Panc1 (cell line): ENCODE measurements at regions not wholly inside any gene's neighbourhood (a gene's known extent, or its start where the extent isn't known, plus 50 kb on each side); places are given as distances from the start of the nearest gene placed in this dataset.

Experiments
- ATAC-seq: fragments of 200-7000 bp; cut with Tn5 transposase; 2 replicates; pipeline ENCODE4 v1.9.1; 2020; ENCODE audit warnings: mild to moderate bottlenecking, moderate library complexity
- BruUV-seq: library from RNA; stranded (reverse); fragments of 400-500 nt; replicated peaks from 2 replicates; lab custom pipeline; 2021; lab: Mats Ljungman, UMichigan
- CTCF ChIA-PET: fragments of 300-600 bp; sonication (Branson Sonifier 250); formaldehyde crosslinking; loops from one replicate; lab custom pipeline; 2022; ENCODE audit warnings: antibody characterized with exemption; lab: Charles Lee
- POLR2A ChIA-PET: fragments of 300-600 bp; sonication (Branson Sonifier 250); formaldehyde crosslinking; loops from one replicate; lab custom pipeline; 2022; ENCODE audit warnings: antibody characterized with exemption; lab: Charles Lee
- DNase-seq: peaks from one replicate; pipeline ENCODE4 v3.0.0-alpha.2; 2010; ENCODE audit warnings: low read depth, low spot score
- H3K27ac ChIP-seq: 2 replicates; pipeline ENCODE4 v1.5.1; 2011; ENCODE audit warnings: mild to moderate bottlenecking, low read length, inconsistent platforms
- H3K27me3 ChIP-seq: fragments of 200-500 bp; sonication (Bioruptor generic); 2 replicates; pipeline ENCODE4 v1.6.0; 2014; ENCODE audit warnings: low read length, inconsistent platforms; ENCODE audit not compliant: control insufficient read depth, insufficient read depth
- H3K36me3 ChIP-seq: fragments of 200-500 bp; sonication (Bioruptor generic); 2 replicates; pipeline ENCODE4 v1.5.1; 2014; ENCODE audit warnings: inconsistent platforms, mild to moderate bottlenecking, low read length, moderate library complexity; ENCODE audit not compliant: control insufficient read depth, insufficient read depth
- H3K4me1 ChIP-seq: 2 replicates; pipeline ENCODE4 v1.5.1; 2011; ENCODE audit warnings: inconsistent platforms, mild to moderate bottlenecking, low read length, moderate library complexity; ENCODE audit not compliant: control insufficient read depth, insufficient read depth
- H3K4me3 ChIP-seq, 2 experiments: 2 replicates each; pipeline ENCODE4 v1.5.1; 2011 to 2012; ENCODE audit warnings: low read depth in 2 of 2, low read length in 2 of 2, mild to moderate bottlenecking in 2 of 2, inconsistent platforms in 1 of 2, moderate library complexity in 1 of 2
- H3K9me3 ChIP-seq: fragments of 200-500 bp; sonication (Bioruptor generic); 2 replicates; pipeline ENCODE4 v1.5.1; 2014; ENCODE audit warnings: low read depth, mild to moderate bottlenecking, inconsistent platforms, low read length, moderate library complexity; ENCODE audit not compliant: control insufficient read depth, insufficient read depth
- POLR2AphosphoS5 ChIP-seq: IDR thresholded peaks from 2 replicates; pipeline ENCODE4 v1.6.1; 2012; ENCODE audit warnings: mild to moderate bottlenecking, low read depth, low read length, moderate library complexity
- SIN3A ChIP-seq: IDR thresholded peaks from 2 replicates; pipeline ENCODE4 v1.6.1; 2012; ENCODE audit warnings: low read depth, mild to moderate bottlenecking, low read length, moderate library complexity, borderline replicate concordance; ENCODE audit not compliant: insufficient read depth
- TCF7L2 ChIP-seq: IDR thresholded peaks from 2 replicates; pipeline ENCODE4 v1.6.1; 2011; ENCODE audit warnings: mild to moderate bottlenecking, low read depth, low read length, inconsistent platforms
- in situ Hi-C: cut with HindIII; loops from 2 replicates; pipeline ENCODE4 v1.10.0; 2016; ENCODE audit warnings: low sequenced_read_pairs, low pct_unique_long_range_greater_than_20kb
- intact Hi-C: fragments of 100-400 bp; cut with micrococcal nuclease; formaldehyde crosslinking; loops from one replicate; pipeline ENCODE4 v1.10.0; 2022; ENCODE audit not compliant: unreplicated experiment
- TF ChIP-seq, protein P1 (sequence below), 2 experiments: IDR thresholded peaks; 2 replicates each; pipeline ENCODE4 v1.6.1; 2011 to 2012; ENCODE audit warnings: low read depth in 2 of 2, control low read depth in 1 of 2, low read length in 1 of 2, mild to moderate bottlenecking in 1 of 2, moderate library complexity in 1 of 2; ENCODE audit not compliant: insufficient read depth in 1 of 2
- TF ChIP-seq, protein P2 (sequence below): fragments of 450-650 bp; IDR thresholded peaks from 2 replicates; pipeline ENCODE4 v1.5.1; 2017; ENCODE audit warnings: mild to moderate bottlenecking

DNA sequence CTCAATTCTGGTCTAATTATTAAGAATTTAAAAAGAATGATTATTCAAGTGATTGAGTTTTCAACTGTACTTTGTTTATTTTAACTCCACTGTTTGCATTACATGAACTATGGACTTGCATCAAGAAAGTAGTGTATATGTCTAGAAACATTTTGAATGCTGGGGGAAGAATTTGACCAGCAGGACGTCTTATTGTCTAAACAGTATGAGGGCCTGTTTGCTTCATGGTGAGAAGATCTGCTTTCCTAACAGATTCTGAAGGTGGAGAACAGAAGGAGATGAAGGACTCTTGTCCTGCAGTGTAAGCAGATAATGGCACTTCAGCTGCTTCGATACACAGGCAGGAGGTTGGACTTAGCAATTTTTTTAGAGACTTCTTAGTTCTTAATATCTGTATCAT is 176.0 kb downstream of the DACT1 start:
- no peaks in the 10 kb centered on the region for H3K27me3 ChIP-seq
- H3K36me3 ChIP-seq: no peaks in the 10 kb centered on the region
- CTCF ChIA-PET: no interaction called here
- DNase-seq (no peak), ATAC-seq (no peak)
- no peaks in the 10 kb centered on the region for H3K9me3 ChIP-seq
- TF ChIP-seq SIN3A (no peak), POLR2AphosphoS5 (no peak)
- TF ChIP-seq, protein P1, sequence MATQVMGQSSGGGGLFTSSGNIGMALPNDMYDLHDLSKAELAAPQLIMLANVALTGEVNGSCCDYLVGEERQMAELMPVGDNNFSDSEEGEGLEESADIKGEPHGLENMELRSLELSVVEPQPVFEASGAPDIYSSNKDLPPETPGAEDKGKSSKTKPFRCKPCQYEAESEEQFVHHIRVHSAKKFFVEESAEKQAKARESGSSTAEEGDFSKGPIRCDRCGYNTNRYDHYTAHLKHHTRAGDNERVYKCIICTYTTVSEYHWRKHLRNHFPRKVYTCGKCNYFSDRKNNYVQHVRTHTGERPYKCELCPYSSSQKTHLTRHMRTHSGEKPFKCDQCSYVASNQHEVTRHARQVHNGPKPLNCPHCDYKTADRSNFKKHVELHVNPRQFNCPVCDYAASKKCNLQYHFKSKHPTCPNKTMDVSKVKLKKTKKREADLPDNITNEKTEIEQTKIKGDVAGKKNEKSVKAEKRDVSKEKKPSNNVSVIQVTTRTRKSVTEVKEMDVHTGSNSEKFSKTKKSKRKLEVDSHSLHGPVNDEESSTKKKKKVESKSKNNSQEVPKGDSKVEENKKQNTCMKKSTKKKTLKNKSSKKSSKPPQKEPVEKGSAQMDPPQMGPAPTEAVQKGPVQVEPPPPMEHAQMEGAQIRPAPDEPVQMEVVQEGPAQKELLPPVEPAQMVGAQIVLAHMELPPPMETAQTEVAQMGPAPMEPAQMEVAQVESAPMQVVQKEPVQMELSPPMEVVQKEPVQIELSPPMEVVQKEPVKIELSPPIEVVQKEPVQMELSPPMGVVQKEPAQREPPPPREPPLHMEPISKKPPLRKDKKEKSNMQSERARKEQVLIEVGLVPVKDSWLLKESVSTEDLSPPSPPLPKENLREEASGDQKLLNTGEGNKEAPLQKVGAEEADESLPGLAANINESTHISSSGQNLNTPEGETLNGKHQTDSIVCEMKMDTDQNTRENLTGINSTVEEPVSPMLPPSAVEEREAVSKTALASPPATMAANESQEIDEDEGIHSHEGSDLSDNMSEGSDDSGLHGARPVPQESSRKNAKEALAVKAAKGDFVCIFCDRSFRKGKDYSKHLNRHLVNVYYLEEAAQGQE (IDR thresholded peaks at IDR 0.05; ENCODE audit: insufficient read depth in 1 of 2, low read depth in 2 of 2, low read length in 1 of 2): no peak
- in situ Hi-C loops: no loop called here
- no peak overlapping the region for H3K27ac ChIP-seq
- no peak overlapping the region for H3K4me3 ChIP-seq
- intact Hi-C loops: no loop called here
- no TSS peak for BruUV-seq
- POLR2A ChIA-PET: no interaction called here
- no peaks in the 10 kb centered on the region for H3K4me1 ChIP-seq

DNA sequence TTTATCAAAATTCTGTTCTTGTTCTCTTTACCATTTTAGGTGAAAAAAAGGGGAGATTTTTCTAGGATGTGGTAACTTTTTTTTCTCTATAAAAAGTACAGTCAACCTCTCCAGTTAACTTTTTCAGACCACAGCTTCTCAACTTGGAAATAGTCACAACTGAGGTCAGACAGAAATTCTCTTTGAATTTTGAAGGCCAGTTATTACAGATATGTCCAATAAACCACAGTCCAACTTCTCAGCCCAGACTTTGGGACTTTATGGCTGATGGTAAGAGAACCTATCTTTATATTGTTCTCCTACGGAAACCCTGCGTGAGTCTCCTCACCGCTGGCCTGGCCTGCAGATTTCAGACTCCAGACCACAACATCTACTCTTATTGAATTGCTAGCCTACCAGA is 176.7 kb downstream of the DACT1 start:
- in situ Hi-C loops (no loop called here), intact Hi-C loops (no loop called here)
- TF ChIP-seq, protein P1 (IDR thresholded peaks at IDR 0.05; ENCODE audit: insufficient read depth in 1 of 2, low read depth in 2 of 2, low read length in 1 of 2): no peak
- TF ChIP-seq POLR2AphosphoS5 (no peak), TCF7L2 (no peak), SIN3A (no peak)
- TF ChIP-seq, protein P2, sequence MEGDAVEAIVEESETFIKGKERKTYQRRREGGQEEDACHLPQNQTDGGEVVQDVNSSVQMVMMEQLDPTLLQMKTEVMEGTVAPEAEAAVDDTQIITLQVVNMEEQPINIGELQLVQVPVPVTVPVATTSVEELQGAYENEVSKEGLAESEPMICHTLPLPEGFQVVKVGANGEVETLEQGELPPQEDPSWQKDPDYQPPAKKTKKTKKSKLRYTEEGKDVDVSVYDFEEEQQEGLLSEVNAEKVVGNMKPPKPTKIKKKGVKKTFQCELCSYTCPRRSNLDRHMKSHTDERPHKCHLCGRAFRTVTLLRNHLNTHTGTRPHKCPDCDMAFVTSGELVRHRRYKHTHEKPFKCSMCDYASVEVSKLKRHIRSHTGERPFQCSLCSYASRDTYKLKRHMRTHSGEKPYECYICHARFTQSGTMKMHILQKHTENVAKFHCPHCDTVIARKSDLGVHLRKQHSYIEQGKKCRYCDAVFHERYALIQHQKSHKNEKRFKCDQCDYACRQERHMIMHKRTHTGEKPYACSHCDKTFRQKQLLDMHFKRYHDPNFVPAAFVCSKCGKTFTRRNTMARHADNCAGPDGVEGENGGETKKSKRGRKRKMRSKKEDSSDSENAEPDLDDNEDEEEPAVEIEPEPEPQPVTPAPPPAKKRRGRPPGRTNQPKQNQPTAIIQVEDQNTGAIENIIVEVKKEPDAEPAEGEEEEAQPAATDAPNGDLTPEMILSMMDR: no peak
- no peak overlapping the region for H3K4me3 ChIP-seq
- no peak overlapping the region for H3K27ac ChIP-seq
- CTCF ChIA-PET: no interaction called here
- BruUV-seq: no TSS peak
- no peaks in the 10 kb centered on the region for H3K9me3 ChIP-seq
- no peaks in the 10 kb centered on the region for H3K36me3 ChIP-seq
- no peak for DNase-seq
- no peak for ATAC-seq
- H3K27me3 ChIP-seq: no peaks in the 10 kb centered on the region
- POLR2A ChIA-PET: no interaction called here
- H3K4me1 ChIP-seq: no peaks in the 10 kb centered on the region
